NCI-H2227 treated with DMSO at 0.1 percent for 48 hours (cell line): ENCODE measurements at regions not wholly inside any gene's neighbourhood (a gene's known extent, or its start where the extent isn't known, plus 50 kb on each side); places are given as distances from the start of the nearest gene placed in this dataset.
"Not testable (repeated sequence)": the region's sequence is repeated elsewhere in the genome, so short reads cannot be mapped to it uniquely, and the experiment has no call there.

Source experiments
- DNase-seq: peaks from one replicate; lab custom pipeline; 2025; lab: John Stamatoyannopoulos, UW

DNA sequence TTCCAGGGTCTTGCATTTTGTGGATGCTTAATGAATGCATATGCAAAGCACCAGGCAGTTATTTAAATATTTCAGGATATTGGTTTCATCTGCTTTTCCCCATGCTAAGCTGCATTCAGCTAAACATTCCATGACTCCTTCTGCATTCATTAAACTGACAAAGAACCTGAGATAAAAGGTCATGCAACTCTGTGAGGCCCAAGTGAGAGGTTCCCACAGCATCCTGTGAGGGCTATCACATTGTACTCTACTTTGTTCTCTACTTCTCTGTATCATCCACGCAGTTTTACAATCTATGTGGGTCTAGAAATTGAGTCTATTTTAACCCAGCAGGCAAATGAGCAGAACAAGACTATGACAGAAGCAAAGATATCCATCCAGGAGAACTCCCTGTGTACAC, 86.4 kb upstream of the PRSS16 start:
- no peak for DNase-seq

DNA sequence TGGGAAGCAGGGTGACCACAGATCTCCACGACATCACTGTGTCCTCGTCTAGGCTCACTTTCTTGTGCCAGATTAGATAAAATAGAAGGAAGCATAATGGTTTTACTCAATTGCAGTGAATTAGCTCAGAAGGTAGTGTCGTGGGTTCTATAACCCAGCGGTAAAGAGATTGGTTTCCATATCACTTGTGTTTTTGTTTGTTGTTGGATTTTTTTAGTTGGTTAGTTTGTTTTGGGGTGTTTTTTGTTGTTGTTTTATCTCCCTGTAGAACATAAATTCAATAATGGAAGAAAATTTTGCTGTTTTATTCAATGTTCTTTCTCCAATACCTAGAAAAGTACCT, 85.9 kb upstream of the PRSS16 start:
- DNase-seq = no peak

DNA sequence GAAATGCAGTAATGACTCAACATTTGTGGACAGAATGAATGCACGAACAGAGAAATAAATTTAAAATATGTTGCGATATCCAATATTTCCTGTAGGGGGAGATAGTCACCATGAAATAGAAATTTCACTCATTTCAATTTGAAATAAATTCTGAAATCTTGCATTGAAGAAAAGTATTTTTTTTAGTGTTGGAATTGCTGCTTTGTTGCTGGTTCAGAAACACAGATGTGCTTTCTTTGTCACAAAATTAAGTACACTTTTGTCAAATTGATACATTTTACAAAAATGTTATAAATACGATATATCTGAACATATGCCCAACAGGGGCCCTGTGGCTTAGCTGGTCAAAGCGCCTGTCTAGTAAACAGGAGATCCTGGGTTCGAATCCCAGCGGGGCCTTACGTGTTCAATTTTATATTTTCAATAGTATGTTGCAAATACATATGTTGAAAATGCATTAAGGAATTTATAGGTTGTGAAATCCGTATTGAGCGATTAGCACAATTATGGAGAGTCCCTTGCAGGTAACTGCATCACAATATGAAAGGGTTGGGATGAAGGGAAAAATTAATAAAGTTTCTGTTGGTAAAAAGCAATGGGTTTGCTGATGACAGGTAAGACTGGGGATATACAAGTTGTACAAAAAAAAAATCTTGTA, 85.4 kb upstream of the PRSS16 start:
- DNase-seq = peak; percentile 87

DNA sequence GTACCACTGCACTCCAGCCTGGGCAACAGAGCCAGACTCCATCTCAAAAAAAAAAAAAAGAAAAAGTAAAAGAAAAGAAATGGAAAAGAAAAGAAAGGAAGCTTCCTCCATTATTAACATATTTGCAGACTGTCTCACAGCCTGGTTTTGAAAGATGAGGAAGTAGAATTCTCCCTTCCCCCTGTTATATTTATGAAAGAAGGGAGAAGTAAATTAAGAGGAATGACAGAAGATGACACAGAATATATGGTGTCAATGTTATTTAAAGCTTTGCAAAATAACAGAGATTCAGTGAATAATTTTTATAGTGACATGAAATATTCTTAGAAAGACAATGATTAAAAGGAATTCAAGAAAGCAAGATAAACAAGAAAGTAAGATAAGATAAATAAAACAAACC, 83.7 kb upstream of the PRSS16 start:
- DNase-seq = no peak

DNA sequence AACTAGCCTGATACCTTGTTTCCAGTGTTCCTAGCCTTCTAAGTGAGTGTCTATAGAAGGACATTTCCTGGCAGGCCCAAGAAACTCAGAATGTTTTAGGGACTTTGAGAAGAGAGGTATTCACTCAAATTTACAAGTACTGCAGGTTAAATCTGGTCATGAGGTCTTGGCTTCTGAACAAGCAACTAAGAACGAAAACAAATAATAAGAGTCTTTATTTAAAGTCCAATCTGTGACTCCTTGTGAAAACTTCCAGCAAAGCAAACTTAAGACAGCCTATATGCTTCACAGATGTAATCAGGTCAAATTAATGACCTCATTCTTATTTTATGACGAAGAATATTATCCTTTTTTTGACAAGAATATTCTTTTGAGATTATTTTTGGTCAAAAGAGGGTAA, 79.4 kb upstream of the PRSS16 start:
- DNase-seq = no peak

DNA sequence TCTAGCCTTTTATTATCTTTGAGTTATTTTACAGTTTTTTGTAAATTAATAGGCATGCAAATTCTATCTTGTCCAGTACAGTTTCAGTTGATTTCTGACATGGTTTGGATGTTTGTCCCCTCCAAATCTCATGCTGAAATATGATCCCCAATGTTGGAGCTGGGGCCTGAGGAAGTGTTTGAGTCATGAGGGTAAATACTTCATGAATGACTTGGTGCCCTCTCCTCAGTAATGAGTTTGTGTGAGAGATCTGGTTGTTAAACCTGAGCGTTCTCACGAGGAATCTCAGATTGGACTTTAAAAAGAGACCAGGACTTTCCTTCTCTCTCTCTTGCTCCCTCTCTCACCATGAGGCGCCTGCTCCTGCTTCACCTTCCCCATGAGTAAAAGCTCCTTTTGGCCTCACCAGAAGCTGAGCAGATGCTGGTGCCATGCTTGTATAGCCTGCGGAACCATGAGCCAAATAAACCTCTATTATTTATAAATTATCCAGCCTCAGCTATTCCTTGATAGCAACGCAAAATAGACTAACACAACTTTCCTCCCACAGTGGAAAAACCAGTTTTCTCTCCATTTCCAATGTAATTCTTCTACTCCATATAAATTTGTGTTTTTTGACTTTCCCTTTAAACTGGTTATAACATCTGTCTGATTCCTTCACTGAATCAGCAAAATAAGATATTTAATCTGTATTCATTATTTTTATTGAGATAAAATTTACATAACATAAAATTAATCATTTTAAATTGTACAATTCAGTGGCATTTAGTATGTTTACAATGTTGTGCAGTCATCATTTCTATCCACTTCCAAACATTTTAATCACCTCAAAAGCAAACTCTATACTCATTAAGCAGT, 78.7 kb upstream of the PRSS16 start:
- DNase-seq = no peak

DNA sequence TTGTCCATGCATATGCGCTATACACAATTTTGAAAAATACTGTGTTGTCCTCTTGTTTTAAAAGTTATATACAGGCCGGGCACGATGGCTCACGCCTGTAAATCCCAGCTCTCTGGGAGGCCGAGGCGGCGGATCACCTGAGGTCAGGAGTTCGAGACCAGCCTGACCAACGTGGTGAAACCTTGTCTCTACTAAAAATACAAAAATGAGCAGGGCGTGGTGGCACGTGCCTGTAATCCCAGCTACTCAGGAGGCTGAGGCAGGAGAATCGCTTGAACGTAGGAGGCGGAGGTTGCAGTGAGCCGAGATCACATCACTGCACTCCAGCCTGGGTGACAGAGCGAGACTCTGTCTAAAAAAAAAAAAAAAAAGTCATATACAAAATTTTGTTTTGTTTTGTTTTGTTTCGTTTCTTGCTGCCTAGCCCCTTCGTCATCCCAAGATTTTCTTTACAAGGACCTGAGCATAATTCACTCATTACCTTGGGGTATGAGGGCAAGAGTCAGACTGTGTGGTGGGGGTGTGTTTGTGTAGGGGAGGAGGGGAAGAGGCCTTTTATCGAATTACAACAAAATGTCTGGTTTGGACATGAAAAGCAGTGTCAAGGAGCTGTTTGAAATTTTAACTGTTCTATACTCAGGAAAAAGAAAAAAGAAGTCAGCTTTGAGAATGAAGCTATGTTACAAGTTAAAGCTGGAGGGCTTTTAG, 74.8 kb upstream of the PRSS16 start:
- not testable (repeated sequence) for DNase-seq

DNA sequence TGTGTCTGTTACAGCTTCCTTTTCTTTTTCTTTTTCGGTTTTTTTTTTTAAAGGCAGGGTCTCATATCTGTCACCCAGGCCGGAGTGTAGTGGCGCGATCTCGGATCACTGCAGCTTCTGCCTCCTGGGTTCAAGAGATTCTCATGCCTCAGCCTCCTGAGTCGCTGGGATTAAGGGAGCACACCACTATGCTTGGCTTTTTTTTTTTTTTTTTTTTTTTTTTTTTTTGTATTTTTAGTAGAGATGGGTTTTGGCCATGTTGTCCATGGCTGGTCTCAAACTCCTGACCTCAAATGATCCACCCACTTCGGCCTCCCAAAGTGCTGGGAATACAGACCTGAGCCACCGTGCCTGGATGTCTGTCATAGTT, 74.3 kb upstream of the PRSS16 start:
- not testable (repeated sequence) for DNase-seq

DNA sequence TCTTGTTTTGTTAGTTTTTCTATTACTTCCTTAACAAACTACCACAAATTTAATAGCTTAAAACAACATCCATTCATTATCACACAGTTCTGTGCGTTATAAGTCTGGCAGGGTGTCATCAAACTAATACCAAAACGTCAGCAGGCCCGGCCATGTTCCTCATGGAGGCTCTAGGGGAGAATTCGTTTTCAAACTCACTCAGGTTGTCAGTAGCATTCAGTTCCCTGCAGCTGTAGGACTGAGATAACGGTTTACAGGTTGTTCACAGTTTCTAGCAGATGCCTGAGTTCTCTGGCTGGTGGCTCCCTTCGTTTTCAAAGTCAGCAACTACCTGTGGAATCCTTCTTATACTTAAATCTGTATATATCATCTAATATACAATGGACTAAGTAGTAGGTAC, 72.5 kb upstream of the PRSS16 start:
- DNase-seq = no peak

DNA sequence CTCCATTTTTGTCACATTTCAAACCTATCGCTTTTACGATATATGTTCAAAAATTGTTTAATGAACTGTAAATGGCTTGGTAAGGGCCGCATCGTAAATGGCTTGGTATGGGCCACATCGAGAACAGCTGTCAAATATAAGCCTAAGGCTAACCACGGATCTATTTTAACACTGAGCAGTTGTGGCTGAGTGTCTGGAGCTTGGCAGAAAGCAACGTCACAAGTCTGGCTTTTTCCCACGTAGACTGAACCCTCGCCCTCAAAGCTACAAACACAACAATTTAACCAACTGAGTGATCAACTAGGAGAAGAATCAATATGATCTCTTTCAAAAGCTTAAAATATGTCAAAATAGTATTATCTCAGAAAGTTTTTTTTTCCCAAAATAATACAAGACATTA, 71.4 kb upstream of the PRSS16 start:
- DNase-seq = no peak

DNA sequence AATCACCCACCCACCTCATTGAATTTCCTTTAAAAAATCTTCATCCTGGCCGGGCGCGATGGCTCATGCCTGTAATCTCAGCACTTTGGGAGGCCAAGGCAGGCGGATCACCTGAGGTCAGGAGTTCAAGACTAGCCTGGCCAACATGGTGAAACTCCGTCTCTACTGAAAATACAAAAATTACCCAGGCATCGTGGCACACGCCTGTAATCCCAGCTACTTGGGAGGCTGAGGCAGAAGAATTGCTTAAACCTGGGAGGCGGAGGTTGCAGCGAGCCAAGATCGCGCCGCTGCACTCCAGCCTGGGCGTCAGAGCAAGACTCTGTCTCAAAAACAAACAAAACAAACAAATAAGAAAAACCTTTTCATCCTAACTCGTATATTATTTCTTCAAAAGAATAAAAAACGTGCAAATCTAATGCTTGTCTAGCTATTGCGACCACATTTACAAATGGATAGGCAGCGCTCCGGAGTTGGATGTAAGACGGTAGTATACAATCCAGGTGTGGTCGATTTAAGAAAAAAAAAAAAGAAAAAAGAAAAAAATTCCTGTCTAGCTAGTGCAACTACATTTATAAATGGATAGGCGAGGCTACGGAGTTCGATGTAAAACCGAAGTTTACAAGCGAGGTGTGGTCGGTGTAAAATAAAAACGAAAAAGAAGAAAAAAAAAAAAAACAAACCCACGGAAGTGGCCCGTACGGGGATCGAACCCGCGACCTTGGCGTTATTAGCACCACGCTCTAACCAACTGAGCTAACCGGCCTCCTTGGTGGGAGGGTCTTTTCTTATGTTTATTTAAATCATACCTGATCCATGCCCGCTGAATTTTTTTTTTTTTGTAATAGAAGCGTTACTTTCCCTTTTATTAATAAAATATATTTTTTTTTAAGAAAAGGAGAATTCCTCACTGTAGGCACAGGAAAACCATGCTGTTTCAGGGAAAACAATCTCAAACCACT, 70.7 kb upstream of the PRSS16 start:
- DNase-seq = peak; percentile 81

DNA sequence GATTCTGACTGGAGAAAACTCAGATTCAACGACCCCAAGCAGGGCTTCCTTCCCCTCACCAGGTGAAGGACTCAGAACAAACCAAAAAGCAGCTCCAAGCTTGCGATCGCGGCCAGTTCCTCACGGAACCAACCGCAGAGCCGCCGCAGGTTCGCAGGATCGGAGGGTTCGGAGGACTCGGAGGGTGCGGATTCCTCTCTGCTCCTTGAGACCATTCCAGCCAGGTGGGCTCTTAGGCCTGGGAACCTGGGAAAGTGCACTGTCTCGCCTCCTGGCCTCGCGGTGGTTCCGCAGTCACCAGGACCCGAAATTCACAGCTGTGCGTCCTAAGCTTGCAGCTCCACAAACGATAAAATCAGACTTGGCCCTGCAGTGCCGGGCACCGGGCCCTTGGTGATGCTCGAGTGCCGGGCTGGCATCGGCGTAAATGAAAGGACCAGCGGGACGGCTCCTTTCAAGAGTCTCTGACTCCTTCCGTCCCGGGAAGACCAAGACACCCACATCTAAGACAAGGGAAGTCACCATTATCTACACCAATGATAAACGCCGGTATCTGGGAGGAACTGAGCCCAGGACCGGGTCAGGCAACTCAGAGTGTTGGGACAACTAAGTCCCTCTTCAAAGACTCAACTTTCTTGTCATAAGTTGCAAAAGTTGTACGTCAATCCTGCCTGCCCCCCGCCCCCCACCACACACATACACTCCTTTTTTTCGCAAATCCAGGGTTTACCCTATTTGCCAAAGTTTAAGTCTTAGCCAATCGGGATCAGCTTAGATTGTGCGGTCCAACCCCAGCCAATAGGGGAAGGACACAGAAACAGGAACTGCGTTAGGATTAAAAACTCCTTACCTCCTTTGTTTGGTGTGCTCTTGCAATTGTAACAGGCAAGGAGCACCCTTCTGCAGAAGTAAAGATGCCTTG, 69.8 kb upstream of the PRSS16 start:
- peak; percentile 67 for DNase-seq

DNA sequence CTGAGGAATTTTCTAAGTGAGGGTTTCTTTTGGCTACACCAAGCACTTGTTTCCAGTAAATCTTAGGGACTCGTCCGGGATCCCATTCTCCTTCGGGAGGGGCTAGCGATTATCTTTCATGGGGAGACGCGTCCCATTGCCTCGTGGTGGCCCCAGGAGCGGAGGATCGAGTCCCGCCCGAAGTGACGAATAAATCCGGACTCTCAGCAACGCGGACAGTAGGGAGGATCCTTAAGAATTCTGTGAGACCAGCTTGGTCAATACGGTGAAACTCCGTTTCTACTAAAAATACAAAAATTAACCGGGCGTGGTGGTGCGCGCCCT, 69.1 kb upstream of the PRSS16 start:
- DNase-seq = no peak

DNA sequence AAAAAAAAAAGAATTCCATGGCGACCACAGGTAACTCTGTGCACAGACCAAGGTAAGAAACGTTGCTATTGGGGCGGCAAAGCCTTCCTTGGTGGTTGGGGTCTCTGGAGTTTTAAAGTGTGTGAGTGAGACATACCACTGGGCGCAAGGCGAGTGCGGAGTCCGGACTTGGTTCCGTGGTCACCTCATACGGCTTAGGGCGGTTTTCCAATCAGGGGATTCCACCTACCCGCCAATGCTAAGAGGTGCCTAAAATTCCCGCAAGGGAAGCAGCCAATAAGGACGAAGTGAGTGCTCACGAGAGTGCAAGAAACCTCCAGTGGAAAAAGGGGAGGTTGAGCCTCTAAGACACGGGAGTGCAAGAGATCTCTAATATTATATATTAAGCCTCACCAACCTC, 68.6 kb upstream of the PRSS16 start:
- no peak for DNase-seq

DNA sequence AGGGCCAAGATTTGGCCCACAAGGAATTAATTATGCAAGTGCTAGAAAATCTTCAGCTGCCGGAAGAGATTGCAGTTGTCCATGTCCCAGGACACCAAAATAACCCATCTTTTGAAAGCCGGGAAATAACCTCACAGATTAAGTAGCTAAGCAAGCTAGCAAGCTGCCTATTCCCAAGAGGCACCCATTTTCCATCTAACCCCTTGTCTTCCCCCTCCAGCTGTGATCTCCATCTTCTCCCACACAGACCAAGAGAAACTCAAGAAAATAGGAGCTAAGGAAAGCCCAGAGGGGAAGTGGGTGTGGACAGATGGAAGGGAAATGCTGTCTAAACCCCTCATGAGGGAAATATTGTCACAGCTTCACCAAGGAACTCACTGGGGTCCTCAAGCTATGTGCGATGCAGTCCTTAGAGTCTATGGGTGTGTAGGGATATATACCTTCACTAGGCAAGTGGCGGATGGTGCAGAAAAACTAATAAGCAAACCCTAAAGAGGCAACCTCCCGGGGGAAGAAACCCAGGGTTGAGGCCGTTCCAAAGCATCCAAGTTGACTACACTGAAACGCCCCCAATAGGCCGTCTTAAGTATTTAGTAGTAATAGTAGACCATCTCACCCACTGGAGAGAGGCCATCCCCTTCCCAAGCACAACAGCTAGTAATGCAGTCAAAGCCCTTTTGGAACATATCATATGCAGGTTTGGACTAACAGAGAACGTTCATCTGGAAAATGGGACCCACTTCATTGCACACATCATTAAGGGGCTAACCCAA, 64.3 kb upstream of the PRSS16 start:
- no peak for DNase-seq

DNA sequence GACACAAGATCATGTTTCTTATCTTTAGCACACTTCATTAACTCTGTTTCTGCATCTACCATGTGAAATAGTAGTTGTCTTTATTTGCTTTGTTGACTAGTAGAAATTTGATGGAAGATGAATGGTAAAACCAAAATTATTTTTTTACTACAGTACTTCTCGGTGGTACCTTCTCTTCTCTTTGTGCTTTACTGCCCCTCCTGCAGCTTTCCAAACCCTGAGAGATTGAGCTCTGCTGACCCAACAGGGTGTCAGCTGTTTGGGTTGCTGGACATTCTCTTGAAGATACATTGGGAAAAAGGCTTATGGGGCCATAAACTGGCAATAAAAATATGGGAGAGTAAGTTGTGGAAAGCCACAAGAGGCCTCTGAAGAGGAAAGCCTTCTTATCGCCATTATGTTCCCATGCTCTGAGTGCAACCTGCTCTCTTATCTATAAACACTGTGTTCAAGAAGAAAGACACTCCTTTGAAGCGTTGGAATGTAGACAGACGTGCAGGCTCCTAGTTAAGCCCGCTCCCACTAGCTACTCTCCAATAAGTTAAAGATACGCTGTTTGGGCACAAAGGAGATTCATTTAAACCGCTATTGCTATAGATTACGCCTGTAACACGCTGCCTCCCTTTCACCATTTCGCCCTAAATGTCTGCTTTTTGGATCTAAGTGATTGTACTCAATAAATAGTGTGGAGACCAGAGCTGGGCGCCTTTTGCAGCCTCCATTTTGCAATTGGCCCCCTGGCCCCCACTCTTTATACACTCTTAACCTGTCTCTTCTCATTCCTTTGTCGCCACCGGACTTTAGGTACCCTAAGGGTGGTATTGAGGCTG, 60.1 kb upstream of the PRSS16 start:
- no peak for DNase-seq

DNA sequence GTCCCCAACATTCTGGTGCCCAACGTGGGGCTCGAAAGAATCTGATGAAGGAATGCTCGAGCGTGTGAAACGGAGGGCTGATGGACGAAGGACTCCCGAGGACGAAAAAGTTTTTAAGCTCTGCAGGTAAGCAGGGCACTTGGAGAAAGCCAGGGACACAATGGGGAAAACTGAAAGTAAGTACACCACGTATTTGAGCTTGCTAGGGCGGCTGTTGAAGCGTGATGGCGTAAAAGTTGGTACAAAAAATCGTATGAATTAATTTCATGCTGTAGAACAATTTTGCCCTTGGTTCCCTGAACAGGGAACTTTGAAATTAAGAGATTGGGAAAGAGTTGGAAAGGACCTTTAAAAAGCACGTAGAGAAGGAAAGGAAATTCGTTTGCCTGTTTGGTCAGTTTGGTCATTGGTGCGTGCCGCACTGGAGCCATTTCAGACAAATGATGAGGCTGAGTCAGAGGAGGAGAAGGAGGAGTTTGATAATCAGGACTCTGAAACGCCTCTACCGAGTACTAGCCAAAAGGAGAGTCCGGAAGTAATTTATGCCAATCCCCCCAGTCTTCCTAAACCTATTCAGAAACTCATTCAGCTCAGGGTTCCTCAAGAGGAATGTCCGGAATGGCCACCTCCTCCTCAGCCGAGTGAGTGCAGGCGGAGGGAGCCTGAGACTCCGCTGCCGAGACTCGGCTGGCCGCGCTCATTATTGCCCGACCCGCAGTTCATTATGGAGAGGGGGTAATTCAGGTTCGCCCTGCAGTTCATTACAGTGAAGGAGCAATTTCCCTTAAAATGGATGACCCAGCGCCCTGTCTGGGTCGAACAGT, 59.2 kb upstream of the PRSS16 start:
- DNase-seq = peak; percentile 62

DNA sequence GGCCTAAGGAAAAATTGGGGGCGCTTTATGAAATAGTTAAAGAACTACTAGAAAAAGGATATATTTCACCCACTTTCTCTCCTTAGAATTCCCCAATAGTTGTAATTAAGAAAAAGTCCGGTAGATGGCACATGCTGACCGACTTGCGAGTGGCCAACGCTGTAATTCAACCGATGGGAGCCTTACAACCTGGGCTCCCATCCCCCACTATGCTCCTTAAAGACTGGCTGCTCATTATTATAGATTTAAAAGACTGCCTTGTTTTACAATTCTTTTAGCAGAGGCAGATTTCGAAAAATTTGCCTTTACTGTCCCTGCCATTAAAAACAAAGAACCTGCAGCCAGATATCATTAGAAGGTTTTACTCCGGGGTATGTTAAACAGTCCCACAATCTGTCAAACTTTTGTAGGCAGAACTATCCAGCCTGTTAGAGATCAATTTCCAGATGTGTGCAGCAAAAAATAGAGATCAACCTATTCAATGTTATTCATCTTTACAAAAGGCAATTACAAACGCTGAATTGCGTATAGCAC, 58.5 kb upstream of the PRSS16 start:
- DNase-seq = peak; percentile 73
